ENCODE measurements at regions not wholly inside any gene's neighbourhood (a gene's known extent, or its start where the extent isn't known, plus 50 kb on each side); places are given as distances from the start of the nearest gene placed in this dataset.

DNA sequence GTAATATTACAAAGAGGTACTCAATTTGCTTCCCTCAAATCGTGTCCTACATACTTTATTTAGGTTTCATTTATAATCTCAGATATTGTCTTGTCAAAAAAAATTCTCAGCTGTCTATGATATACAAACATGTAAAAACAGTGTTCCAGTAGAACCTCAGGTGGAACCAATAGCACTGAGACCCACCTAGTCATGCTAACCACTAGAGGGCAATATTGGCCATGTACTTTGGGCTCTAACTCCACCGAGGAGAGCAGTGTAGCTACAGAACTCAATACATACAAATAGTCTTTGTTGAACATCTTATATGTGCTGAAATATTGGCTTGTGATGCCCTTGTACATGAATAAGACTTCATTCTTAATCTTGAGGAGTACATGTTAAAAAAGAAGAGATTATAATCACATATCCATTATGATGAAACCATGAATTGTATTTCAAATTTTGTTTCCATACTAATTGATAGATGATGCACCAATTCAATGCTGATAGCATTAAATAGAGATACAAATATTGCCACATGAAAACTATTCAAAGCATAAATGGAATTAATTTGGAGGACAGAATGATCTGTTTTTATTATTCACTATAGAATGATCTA is 71.2 kb upstream of the CNTLN start:
- intact Hi-C loops (cut with micrococcal nuclease; ENCODE audit: unreplicated experiment): loop anchor here (2.0 kb wide), 1 partner anchor 399 kb away; no protein-coding TSS in a partner anchor
- POLR2A ChIA-PET (ENCODE audit: low non-redundant PET): no interaction called here
- peak; percentile 39 for DNase-seq (ENCODE audit: low spot score)

DNA sequence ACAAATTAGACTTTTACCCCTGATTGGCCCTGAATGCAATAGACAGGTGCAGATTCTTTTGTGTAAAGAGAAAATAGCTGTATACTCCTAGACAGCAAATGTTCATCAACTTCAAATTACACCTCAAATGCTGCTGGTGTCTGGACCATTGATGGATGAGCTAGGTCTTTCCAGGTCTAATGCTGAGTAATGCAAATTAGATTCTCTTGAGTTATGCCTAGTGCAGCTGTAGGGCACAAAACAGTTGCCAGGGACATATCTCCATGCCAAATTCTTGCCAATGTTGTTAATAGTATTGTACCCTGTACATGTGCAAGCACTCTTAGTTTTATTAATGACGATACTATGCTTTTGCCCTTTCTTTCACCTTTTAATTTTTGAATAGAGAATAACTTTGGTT is 72.3 kb upstream of the CNTLN start:
- H3K4me3 ChIP-seq (ENCODE audit: low read depth, low read length, poor library complexity, severe bottlenecking): no peak overlapping the region
- H3K36me3 ChIP-seq (ENCODE audit: insufficient read depth, low read length, poor library complexity, severe bottlenecking): no peaks in the 10 kb centered on the region
- TF ChIP-seq, protein P1, sequence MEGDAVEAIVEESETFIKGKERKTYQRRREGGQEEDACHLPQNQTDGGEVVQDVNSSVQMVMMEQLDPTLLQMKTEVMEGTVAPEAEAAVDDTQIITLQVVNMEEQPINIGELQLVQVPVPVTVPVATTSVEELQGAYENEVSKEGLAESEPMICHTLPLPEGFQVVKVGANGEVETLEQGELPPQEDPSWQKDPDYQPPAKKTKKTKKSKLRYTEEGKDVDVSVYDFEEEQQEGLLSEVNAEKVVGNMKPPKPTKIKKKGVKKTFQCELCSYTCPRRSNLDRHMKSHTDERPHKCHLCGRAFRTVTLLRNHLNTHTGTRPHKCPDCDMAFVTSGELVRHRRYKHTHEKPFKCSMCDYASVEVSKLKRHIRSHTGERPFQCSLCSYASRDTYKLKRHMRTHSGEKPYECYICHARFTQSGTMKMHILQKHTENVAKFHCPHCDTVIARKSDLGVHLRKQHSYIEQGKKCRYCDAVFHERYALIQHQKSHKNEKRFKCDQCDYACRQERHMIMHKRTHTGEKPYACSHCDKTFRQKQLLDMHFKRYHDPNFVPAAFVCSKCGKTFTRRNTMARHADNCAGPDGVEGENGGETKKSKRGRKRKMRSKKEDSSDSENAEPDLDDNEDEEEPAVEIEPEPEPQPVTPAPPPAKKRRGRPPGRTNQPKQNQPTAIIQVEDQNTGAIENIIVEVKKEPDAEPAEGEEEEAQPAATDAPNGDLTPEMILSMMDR (conservative IDR thresholded peaks at IDR 0.05; ENCODE audit: low read depth, low read length): no peak
- TF ChIP-seq EZH2 (IDR thresholded peaks at IDR 0.05; ENCODE audit: borderline replicate concordance, low read depth, low read length, poor library complexity, severe bottlenecking): no peak
- ChIA-PET POLR2A (ENCODE audit: low non-redundant PET) (no interaction called here), CTCF (no interaction called here)
- DNase-seq (ENCODE audit: low spot score): no peak
- H3K9me3 ChIP-seq (ENCODE audit: low read depth, low read length, poor library complexity, severe bottlenecking): no peaks in the 10 kb centered on the region
- no peak overlapping the region for H3K27ac ChIP-seq (ENCODE audit: low read depth, low read length, poor library complexity, severe bottlenecking)
- intact Hi-C loops (cut with micrococcal nuclease; ENCODE audit: unreplicated experiment): loop anchor here (2.0 kb wide), 1 partner anchor 400 kb away; no protein-coding TSS in a partner anchor
- no peaks in the 10 kb centered on the region for H3K4me1 ChIP-seq (ENCODE audit: insufficient read depth, low read length, poor library complexity, severe bottlenecking)
- H3K27me3 ChIP-seq (replicated peaks; ENCODE audit: insufficient read depth, low read depth, low read length, poor library complexity): no peaks in the 10 kb centered on the region
- no TSS peak for BruUV-seq (replicated peaks)

More for the DNA sequence above, 71.2 kb upstream of the CNTLN start:
- H3K27me3 ChIP-seq (replicated peaks; ENCODE audit: insufficient read depth, low read depth, low read length, poor library complexity): no peaks in the 10 kb centered on the region
- no peaks in the 10 kb centered on the region for H3K9me3 ChIP-seq (ENCODE audit: low read depth, low read length, poor library complexity, severe bottlenecking)
- BruUV-seq (replicated peaks): no TSS peak
- no peak for TF ChIP-seq EZH2 (IDR thresholded peaks at IDR 0.05; ENCODE audit: borderline replicate concordance, low read depth, low read length, poor library complexity, severe bottlenecking)
- TF ChIP-seq, protein P1 (conservative IDR thresholded peaks at IDR 0.05; ENCODE audit: low read depth, low read length): peak; percentile 64
- H3K27ac ChIP-seq (ENCODE audit: low read depth, low read length, poor library complexity, severe bottlenecking): no peak overlapping the region
- no peak overlapping the region for H3K4me3 ChIP-seq (ENCODE audit: low read depth, low read length, poor library complexity, severe bottlenecking)
- no peaks in the 10 kb centered on the region for H3K36me3 ChIP-seq (ENCODE audit: insufficient read depth, low read length, poor library complexity, severe bottlenecking)
- CTCF ChIA-PET: interaction anchor here (2.0 kb wide), 1 partner anchor 399 kb away, joined by 4 read pairs; no protein-coding TSS in a partner anchor
- no peaks in the 10 kb centered on the region for H3K4me1 ChIP-seq (ENCODE audit: insufficient read depth, low read length, poor library complexity, severe bottlenecking)

DNA sequence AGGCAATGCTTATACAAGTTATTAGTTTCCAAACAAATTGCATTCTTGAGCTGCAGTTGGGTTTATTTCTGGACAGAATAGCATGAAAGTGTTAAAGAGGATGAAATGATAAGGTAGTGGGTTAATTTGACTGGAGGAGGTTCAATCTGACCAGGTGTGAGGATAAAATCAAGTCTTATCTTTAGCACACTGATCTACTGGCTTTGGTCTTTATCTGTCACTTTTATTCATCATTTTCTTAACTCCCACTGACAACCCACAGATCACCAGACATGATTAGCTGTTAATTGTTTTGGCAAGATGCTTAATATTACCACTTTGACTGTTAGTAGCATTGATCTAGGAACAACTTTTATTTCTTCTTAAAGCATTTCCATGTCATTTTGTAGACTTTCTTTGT is 74.4 kb upstream of the CNTLN start:
- CTCF ChIA-PET: no interaction called here
- BruUV-seq (replicated peaks): no TSS peak
- TF ChIP-seq, protein P1 (conservative IDR thresholded peaks at IDR 0.05; ENCODE audit: low read depth, low read length): no peak
- TF ChIP-seq EZH2 (IDR thresholded peaks at IDR 0.05; ENCODE audit: borderline replicate concordance, low read depth, low read length, poor library complexity, severe bottlenecking): no peak
- DNase-seq (ENCODE audit: low spot score): no peak
- Histone ChIP-seq H3K27me3 (replicated peaks; ENCODE audit: insufficient read depth, low read depth, low read length, poor library complexity) (no peaks in the 10 kb centered on the region), H3K4me1 (ENCODE audit: insufficient read depth, low read length, poor library complexity, severe bottlenecking) (no peaks in the 10 kb centered on the region), H3K36me3 (ENCODE audit: insufficient read depth, low read length, poor library complexity, severe bottlenecking) (no peaks in the 10 kb centered on the region), H3K4me3 (ENCODE audit: low read depth, low read length, poor library complexity, severe bottlenecking) (no peak overlapping the region), H3K9me3 (ENCODE audit: low read depth, low read length, poor library complexity, severe bottlenecking) (no peaks in the 10 kb centered on the region), H3K27ac (ENCODE audit: low read depth, low read length, poor library complexity, severe bottlenecking) (no peak overlapping the region)
- POLR2A ChIA-PET (ENCODE audit: low non-redundant PET): no interaction called here
- intact Hi-C loops (cut with micrococcal nuclease; ENCODE audit: unreplicated experiment): no loop called here
